OCI-LY7 (cell line): ENCODE measurements at regions not wholly inside any gene's neighbourhood (a gene's known extent, or its start where the extent isn't known, plus 50 kb on each side); places are given as distances from the start of the nearest gene placed in this dataset.

Experiments
- BruUV-seq: library from RNA; stranded (reverse); fragments of 400-500 nt; replicated peaks from 2 replicates; lab custom pipeline; 2021; lab: Mats Ljungman, UMichigan
- CTCF ChIA-PET: fragments of 300-600 bp; sonication (Branson Sonifier 250); formaldehyde crosslinking; loops from one replicate; lab custom pipeline; 2022; ENCODE audit warnings: antibody characterized with exemption; ENCODE audit not compliant: unreplicated experiment; lab: Charles Lee
- POLR2A ChIA-PET: fragments of 300-600 bp; sonication (Branson Sonifier 250); formaldehyde crosslinking; loops from one replicate; lab custom pipeline; 2022; ENCODE audit warnings: antibody characterized with exemption; lab: Charles Lee
- DNase-seq: peaks from one replicate; pipeline ENCODE4 v3.0.0-alpha.2; 2015; ENCODE audit warnings: low spot score
- H2AFZ ChIP-seq: fragments of 200-600 bp; sonication (generic), shearing (Covaris generic); 2 replicates; pipeline ENCODE4 v1.6.1; 2014; ENCODE audit warnings: mild to moderate bottlenecking, antibody characterized with exemption, low read length, moderate library complexity
- H3K27ac ChIP-seq: fragments of 200-600 bp; sonication (generic); 2 replicates; pipeline ENCODE4 v1.5.1; 2014; ENCODE audit warnings: mixed run types, low read depth, mild to moderate bottlenecking, moderate library complexity, low read length, inconsistent platforms; ENCODE audit not compliant: poor library complexity, severe bottlenecking
- H3K36me3 ChIP-seq: fragments of 200-600 bp; sonication (generic); 2 replicates; pipeline ENCODE4 v1.6.1; 2014; ENCODE audit warnings: mild to moderate bottlenecking, antibody characterized with exemption, low read length, moderate library complexity, mixed read lengths; ENCODE audit not compliant: insufficient read depth
- H3K4me1 ChIP-seq: fragments of 200-600 bp; sonication (generic); 2 replicates; pipeline ENCODE4 v1.5.1; 2014; ENCODE audit warnings: mild to moderate bottlenecking, low read length; ENCODE audit not compliant: insufficient read depth, poor library complexity, severe bottlenecking
- H3K4me2 ChIP-seq: fragments of 200-600 bp; sonication (generic); 2 replicates; pipeline ENCODE4 v1.6.1; 2014; ENCODE audit warnings: mild to moderate bottlenecking, low read length
- H3K4me3 ChIP-seq: fragments of 200-600 bp; sonication (generic); 2 replicates; pipeline ENCODE4 v1.5.1; 2014; ENCODE audit warnings: mild to moderate bottlenecking, low read depth, low read length; ENCODE audit not compliant: poor library complexity, severe bottlenecking
- H3K79me2 ChIP-seq: fragments of 200-600 bp; sonication (generic); 2 replicates; pipeline ENCODE4 v1.6.1; 2016; ENCODE audit warnings: low read depth, mild to moderate bottlenecking, low read length, moderate library complexity, mixed read lengths; ENCODE audit not compliant: insufficient read depth
- H3K9me2 ChIP-seq: fragments of 200-600 bp; sonication (generic); 2 replicates; pipeline ENCODE4 v1.6.1; 2016; ENCODE audit warnings: mild to moderate bottlenecking, low read length, mixed read lengths; ENCODE audit not compliant: insufficient read depth
- H3K9me3 ChIP-seq: fragments of 200-600 bp; sonication (generic); 2 replicates; pipeline ENCODE4 v1.6.1; 2014; ENCODE audit warnings: mild to moderate bottlenecking, mixed run types, low read length, mixed read lengths
- H4K20me1 ChIP-seq: fragments of 200-600 bp; sonication (generic); 2 replicates; pipeline ENCODE4 v1.6.1; 2014; ENCODE audit warnings: mild to moderate bottlenecking, antibody characterized with exemption, low read length, moderate library complexity, mixed read lengths; ENCODE audit not compliant: insufficient read depth
- EZH2phosphoT487 ChIP-seq: fragments of 200-600 bp; sonication (generic); IDR thresholded peaks from 2 replicates; pipeline ENCODE4 v1.6.1; 2018; ENCODE audit warnings: low read depth, borderline replicate concordance, mild to moderate bottlenecking, mixed run types, antibody characterized with exemption, low read length, moderate library complexity, mixed read lengths
- intact Hi-C: fragments of 100-400 bp; cut with micrococcal nuclease; formaldehyde crosslinking; loops from one replicate; pipeline ENCODE4 v1.10.0; 2022; ENCODE audit not compliant: unreplicated experiment
- TF ChIP-seq, protein P1 (sequence below): fragments of 200-600 bp; sonication (generic); conservative IDR thresholded peaks from 2 replicates; pipeline ENCODE4 v1.5.1; 2014; ENCODE audit warnings: mild to moderate bottlenecking, antibody characterized with exemption, low read length, moderate library complexity, mixed read lengths

DNA sequence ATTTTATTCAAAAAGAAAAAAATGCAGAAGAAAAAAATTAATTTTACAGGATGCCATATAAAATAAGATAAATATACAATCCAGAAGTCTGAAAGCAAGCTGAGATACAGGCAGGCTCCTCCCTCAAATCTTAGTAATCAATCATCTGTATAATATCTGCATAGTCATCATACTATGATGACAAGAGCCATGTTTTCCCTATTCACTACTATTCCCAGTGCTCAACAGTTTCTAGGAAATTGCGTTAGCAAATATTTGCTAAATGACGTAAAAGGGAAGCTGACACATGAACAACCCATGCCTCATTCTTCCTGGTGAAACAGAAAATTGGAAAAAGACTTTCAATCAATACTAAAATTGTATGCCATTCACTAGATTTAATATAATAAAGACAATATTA lies 793.2 kb downstream of the SUCLG1 start:
- ChIA-PET CTCF (no interaction called here), POLR2A (no interaction called here)
- no peaks in the 10 kb centered on the region for H3K4me1 ChIP-seq
- TF ChIP-seq, protein P1, sequence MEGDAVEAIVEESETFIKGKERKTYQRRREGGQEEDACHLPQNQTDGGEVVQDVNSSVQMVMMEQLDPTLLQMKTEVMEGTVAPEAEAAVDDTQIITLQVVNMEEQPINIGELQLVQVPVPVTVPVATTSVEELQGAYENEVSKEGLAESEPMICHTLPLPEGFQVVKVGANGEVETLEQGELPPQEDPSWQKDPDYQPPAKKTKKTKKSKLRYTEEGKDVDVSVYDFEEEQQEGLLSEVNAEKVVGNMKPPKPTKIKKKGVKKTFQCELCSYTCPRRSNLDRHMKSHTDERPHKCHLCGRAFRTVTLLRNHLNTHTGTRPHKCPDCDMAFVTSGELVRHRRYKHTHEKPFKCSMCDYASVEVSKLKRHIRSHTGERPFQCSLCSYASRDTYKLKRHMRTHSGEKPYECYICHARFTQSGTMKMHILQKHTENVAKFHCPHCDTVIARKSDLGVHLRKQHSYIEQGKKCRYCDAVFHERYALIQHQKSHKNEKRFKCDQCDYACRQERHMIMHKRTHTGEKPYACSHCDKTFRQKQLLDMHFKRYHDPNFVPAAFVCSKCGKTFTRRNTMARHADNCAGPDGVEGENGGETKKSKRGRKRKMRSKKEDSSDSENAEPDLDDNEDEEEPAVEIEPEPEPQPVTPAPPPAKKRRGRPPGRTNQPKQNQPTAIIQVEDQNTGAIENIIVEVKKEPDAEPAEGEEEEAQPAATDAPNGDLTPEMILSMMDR = no peak
- TF ChIP-seq EZH2phosphoT487 = no peak
- H3K79me2 ChIP-seq = no peaks in the 10 kb centered on the region
- no peak overlapping the region for H3K4me3 ChIP-seq
- H3K27ac ChIP-seq = no peak overlapping the region
- H3K9me2 ChIP-seq = no peaks in the 10 kb centered on the region
- intact Hi-C loops = no loop called here
- no peak overlapping the region for H3K4me2 ChIP-seq
- BruUV-seq = no TSS peak
- H3K9me3 ChIP-seq = no peaks in the 10 kb centered on the region
- H4K20me1 ChIP-seq = no peaks in the 10 kb centered on the region
- no peak overlapping the region for H2AFZ ChIP-seq
- no peaks in the 10 kb centered on the region for H3K36me3 ChIP-seq
- DNase-seq = no peak

DNA sequence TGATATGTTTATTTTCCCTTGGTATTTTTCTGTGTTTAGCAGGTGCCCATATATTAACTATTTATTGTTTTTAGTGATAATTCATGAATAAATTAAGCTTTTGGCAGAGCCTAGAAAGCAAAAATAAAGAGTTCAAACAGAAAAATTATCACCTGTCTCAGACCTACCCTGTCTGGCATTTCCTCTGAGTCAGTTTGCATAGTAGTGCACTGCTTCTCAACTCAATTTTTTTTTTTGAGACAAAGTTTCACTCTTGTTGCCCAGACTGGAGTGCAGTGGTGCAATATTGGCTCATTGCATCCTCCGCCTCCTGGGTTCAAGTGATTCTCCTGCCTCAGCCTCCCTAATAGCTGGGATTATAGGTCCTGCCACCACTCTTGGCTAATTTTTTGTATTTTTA lies 793.9 kb downstream of the SUCLG1 start:
- H3K4me1 ChIP-seq = no peaks in the 10 kb centered on the region
- no peaks in the 10 kb centered on the region for H3K36me3 ChIP-seq
- H3K9me3 ChIP-seq = no peaks in the 10 kb centered on the region
- BruUV-seq = no TSS peak
- H3K4me2 ChIP-seq = no peak overlapping the region
- H2AFZ ChIP-seq = no peak overlapping the region
- no peak overlapping the region for H3K27ac ChIP-seq
- intact Hi-C loops = no loop called here
- H3K9me2 ChIP-seq = no peaks in the 10 kb centered on the region
- CTCF ChIA-PET = no interaction called here
- no peaks in the 10 kb centered on the region for H3K79me2 ChIP-seq
- no peak for TF ChIP-seq EZH2phosphoT487
- TF ChIP-seq, protein P1 = no peak
- POLR2A ChIA-PET = no interaction called here
- H3K4me3 ChIP-seq = no peak overlapping the region
- no peaks in the 10 kb centered on the region for H4K20me1 ChIP-seq
- no peak for DNase-seq

DNA sequence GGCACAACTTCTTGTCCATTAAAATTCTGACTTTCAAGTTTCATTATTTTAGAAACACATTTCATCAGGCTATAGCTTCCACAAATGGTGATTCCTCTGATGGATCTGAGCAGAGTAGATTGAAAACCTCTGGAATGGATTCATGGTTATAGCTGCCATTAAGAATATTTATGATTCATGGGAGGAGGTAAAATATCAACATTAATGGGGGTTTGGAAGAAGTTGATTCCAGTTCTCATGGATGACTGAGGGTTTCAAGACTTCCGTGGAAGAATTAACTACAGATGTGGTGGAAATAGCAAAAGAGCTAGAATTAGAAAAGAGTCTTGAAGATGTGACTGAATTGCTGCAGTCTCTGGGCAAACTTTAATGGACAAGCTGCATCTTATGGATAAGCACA lies 797.4 kb downstream of the SUCLG1 start:
- no peaks in the 10 kb centered on the region for H3K9me3 ChIP-seq

More for the DNA sequence above, 797.4 kb downstream of the SUCLG1 start:
- intact Hi-C loops = no loop called here
- Histone ChIP-seq H3K9me2 (no peaks in the 10 kb centered on the region), H3K4me1 (no peaks in the 10 kb centered on the region), H3K27ac (no peak overlapping the region), H3K79me2 (no peaks in the 10 kb centered on the region), H3K36me3 (no peaks in the 10 kb centered on the region), H3K4me2 (no peak overlapping the region), H3K4me3 (no peak overlapping the region), H4K20me1 (no peaks in the 10 kb centered on the region), H2AFZ (no peak overlapping the region)
- ChIA-PET POLR2A (no interaction called here), CTCF (no interaction called here)
- TF ChIP-seq, protein P1 = no peak
- no peak for TF ChIP-seq EZH2phosphoT487
- no TSS peak for BruUV-seq
- no peak for DNase-seq
